ENCODE measurements at regions not wholly inside any gene's neighbourhood (a gene's known extent, or its start where the extent isn't known, plus 50 kb on each side); places are given as distances from the start of the nearest gene placed in this dataset.

DNA sequence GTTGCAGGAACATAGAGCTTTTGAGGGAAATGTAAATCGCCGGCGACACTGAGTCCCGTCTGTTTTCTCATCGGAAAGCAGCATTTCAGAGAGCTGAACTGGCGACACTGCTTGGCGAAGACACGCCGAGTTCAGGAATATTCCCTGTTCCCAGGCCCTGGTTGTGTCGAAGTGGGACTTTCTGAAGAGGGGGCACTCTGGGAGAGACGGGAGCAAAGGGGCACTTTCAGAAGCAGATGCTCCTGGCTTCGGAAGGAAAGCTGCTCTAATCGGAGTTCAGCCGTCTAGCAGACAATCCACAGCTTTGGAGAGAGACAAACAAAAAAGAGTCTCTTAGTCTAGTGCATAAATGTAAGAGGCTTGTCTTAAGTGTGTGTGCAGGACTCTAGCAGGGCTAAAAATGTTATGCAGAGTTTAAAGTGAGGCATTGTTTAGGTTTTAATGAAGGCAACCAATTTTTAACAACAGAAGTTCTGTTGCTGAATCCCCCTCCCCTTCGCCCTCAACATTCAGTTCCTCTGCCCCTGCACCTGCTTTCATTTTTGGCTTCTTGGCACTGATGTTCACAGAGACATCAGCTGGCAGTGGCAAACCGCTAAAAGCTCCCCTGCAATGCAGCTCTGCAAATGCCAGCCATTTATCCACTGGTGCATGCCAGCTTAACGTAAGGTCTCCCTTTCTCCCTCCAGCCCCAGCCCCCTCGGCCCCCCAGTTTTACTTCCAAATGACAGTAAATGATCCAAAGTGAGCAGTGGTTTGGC lies 289.5 kb upstream of the MPDZ start:
- TF ChIP-seq CTCF (conservative IDR thresholded peaks at IDR 0.05; ENCODE audit: low read depth, low read length) = no peak
- no peak for TF ChIP-seq EZH2 (IDR thresholded peaks at IDR 0.05; ENCODE audit: borderline replicate concordance, low read depth, low read length, poor library complexity, severe bottlenecking)

Measured in A673 (cell line).